ENCODE measurements at regions not wholly inside any gene's neighbourhood (a gene's known extent, or its start where the extent isn't known, plus 50 kb on each side); places are given as distances from the start of the nearest gene placed in this dataset.

DNA sequence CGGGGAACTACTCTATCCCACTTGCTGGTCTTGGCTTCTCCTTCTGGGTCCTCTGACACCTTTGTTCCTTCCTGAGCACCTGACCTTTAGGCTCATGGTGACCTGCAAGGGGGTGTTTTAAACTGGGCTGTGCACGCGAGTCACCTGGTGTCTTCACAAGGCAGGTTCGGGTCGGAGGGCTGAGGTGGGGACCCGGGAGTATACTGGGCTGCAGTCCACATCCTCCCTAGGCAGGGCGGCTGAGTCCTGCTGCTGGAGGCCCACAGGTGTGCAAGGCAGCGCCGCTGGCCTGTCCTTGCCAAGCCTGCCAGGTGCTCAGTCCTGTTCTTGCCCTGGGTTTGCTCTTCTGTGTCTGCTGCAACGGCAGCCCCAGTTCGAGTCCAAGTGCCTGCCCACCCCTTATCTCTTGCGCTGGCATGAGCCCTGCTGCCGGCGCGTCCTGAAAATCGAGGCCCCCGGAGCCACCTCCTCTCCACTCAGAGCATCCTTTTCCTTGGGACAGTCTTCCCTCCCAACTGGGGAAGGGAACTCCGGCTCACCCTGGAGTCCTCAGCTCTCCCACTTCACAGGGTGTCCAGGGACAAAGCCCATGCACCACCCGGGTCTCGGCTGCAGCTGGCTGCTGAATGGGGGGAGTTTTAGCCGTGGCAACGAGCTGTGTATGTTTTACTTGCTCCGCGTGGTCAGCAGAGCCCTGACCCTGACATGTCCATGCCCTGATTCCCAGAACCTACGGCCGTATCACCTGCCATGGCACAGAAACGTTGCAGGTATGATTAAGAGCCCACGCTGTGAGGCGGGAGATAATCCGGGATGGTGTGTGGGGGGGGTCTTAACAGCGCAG, 193.5 kb downstream of the TEX29 start:
- DNase-seq (ENCODE audit: low read depth in 2 of 3, low spot score in 2 of 3) = no peak

DNA sequence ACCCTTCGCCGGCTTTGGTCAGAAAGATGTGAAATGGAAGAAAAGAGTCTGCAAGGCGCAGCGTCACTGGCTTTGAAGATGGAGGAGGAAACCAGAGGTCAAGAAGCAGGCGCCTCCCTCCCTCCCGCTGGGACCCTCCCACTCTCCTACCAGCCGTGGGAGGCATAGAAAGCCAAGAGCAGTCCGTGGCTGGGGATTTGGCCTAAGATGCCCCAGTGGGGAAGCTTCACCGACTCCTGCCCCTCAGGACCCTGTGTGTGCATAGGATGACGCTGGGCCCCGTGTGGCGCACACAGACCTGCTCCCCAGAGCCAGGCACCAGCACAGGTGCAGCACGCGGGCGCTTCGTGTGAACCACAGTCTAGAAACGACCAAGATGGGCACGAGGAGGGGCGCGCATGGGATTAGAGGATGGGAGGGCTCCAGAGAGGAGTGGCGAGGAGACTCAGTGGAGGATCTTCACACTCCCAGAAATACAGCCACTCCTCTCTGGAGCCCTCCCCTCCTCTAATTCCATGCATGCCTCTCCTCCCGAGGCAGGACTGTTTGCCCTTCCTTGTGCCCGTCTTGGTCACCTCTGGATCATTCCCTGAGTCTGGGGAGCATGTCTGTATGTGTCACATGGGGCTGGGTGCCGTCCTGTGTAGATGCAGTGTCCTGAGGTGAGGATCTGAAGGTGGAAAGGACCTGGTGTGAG, 194.3 kb downstream of the TEX29 start:
- no peak for DNase-seq (ENCODE audit: low read depth in 2 of 3, low spot score in 2 of 3)

DNA sequence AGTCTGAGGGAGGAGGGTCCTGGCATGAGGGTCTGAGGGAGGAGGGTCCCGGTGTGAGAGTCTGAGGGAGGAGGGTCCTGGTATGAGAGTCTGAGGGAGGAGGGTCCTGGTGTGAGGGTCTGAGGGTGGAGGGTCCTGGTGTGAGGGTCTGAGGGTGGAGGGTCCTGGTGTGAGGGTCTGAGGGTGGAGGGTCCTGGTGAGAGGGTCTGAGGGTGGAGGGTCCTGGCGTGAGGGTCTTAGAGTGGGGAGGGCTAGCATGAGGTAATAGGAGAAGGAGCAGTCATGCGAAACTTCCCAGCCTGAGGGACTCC, 194.8 kb downstream of the TEX29 start:
- DNase-seq (ENCODE audit: low read depth in 2 of 3, low spot score in 2 of 3) = no peak

DNA sequence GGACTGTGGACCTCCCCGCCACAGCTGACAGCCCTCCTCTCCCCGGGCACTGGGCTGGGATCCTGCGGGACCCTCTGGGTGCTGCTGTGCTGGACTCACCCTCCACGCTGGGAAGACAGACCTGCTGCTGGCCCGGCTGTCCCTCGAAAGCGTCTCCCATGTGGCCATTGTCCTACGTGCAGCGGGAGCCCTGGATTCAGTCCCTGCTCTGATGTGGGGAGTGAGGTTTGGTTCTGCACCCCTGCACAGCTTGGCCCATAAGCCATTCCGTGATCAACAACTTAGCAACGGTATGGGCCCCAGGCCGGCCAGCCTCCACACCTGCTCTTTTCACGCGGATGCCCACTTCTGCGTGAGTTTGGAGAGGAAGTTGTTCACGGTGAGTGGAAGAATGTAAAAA, 195.2 kb downstream of the TEX29 start:
- DNase-seq (ENCODE audit: low read depth in 2 of 3, low spot score in 2 of 3) = no peak

DNA sequence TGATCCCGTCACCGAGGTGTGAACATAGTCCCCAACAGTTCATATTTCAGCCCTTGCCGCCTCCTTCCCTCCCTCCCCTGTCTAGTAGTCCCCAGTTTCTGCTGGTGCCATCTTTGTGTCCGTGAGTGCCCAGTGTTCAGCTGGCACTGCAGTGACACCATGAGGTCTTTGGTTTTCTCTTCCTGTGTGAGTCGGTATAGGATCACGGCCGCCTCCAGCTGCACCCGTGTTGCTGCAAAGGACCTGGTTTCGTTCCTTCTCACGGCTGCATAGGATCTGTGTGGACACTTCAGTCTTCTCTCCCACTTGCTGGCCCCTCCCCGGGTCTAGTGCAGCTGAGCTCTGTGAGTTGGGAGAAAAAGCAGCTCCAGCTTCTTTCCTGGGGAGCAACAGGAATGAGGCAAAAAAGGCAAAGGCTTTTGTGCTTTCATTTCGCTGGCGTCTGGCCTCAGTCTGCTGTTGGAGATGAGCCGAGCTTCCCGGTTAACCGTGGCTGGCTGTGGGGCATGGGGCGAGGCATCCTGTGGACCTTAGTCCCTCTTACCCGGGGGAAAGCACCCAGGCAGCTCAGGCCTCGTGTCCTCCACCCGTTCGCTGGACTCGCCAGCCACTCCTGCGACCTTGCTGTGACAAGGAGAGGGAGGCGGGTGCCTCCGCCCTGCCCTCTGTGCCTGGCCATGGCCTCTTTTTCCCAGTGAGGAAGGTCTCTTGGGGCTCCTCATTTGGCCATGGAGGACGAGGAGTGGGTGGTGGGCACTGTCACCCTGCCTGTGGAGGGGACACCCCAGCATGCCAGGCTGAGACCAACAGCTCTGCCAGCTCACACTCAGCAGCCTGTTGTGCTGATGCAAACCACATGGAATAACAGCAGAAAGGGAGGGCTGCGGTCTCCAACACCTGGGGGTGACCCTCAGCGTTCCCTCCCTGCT, 196.5 kb downstream of the TEX29 start:
- no peak for DNase-seq (ENCODE audit: low read depth in 2 of 3, low spot score in 2 of 3)

DNA sequence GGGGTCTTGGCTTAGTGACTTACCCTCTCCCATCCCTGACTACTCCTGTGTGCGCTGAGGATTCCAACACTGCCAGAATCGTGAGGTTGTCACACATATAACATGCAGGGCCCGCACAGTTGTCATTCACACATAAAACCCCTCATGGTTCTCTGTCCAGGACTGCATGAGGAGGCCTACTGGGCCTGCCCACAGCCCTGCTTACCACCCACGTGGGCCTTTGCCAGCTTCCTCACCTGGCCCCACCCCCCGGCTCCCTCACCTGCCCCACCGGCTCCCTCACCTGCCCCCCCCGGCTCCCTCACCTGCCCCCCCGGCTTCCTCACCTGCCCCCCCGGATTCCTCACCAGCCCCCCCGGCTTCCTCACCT, 197.2 kb downstream of the TEX29 start:
- no peak for DNase-seq (ENCODE audit: low read depth in 2 of 3, low spot score in 2 of 3)

DNA sequence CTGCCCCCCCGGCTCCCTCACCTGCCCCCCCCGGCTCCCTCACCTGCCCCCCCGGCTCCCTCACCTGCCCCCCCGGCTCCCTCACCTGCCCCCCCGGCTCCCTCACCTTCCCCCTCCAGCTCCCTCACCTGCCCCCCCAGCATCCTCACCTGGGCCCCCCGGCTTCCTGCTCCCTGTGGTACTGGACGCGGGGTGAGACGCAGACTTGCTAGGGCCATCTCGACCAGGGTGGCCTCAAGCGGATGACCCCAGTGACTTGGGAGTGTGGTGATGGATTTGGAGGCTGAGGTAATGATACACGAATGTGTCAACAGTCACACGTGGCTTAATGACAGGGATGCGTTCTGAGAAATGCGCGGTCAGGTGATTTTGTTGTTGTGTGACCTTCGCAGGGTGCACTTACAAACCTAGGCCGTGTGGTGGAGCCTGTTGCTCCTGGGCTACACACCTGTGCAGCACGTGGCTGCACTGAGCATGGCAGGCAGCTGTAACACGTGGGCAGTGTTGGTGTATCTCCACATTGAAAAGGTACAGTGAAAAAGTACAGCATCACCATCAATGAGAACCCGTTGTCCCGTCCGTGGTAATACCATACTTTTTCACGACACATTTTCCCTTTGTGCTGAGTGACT, 197.8 kb downstream of the TEX29 start:
- DNase-seq (ENCODE audit: low read depth in 2 of 3, low spot score in 2 of 3) = no peak

DNA sequence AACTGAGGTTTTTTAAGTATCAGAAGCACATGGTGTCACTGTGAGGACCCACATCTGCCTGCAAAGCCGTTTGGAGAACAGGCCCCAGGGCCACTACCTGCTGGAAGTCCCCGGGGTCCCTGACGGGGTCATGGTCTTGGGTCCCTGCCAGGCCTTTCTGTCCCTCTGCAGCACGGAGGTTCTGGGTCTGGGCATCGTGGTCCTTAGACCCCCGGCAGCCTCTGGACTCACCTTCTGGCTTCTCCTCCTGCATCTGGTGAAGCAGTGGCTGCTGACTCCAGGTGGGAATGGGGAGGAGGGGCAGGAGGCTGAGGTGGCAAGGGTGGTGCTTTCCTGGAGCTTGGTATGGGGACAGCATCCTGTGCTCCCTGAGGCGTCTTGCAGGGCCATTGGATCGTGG, 198.6 kb downstream of the TEX29 start:
- DNase-seq (ENCODE audit: low read depth in 2 of 3, low spot score in 2 of 3) = no peak

DNA sequence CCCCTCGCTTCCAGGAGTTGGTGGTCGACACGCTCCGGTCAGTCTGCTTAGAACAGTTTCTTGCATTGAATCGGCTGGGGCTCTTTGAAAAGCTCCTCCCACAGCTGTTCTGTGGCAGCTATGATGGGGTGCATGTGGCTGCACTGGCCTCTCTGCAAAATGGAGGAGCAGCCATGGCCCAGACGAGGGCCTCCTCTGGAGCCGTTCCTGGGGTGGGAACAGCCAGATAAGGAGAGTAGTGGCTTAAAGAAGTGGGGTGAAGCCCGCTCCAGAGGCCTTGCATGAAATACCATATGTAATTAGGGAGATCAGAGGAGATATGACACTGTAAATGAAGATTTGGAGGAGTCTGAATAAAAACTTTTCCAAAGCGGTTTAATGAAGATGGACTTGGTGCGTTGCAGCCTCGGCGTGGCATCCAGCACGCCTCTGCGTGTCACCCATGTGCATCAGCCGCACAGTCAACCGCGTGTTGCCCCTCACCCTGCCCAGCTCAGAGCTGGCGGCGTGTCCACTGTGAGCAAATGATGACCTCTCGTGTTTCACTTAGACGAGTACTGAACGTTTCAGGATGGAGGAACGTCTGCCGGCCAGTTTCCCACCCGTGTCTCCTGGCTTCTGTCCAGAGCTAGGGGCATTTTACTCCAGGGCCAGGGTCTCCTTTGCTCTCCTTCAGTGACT, 199.2 kb downstream of the TEX29 start:
- no peak for DNase-seq (ENCODE audit: low read depth in 2 of 3, low spot score in 2 of 3)

DNA sequence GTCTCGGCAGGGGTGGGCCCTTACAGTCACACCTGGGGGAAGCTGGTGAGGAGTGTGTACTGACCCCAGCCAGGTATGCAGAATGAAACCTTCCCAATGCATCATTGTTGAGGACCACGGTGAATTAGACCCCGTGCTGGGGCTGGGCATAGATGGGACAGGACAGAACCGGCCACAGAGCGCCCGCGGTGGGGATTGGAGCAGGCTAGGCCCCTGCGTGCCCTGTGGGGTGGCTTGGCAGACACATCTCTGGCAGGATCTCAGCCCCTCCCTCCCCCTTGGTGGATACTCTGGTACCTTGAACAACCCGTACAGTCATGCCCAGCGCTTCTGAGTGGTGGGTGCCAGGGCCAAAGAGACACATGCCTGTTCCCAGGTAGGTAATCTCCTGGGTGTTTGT, 200.6 kb downstream of the TEX29 start:
- DNase-seq (ENCODE audit: low read depth in 2 of 3, low spot score in 2 of 3) = no peak

DNA sequence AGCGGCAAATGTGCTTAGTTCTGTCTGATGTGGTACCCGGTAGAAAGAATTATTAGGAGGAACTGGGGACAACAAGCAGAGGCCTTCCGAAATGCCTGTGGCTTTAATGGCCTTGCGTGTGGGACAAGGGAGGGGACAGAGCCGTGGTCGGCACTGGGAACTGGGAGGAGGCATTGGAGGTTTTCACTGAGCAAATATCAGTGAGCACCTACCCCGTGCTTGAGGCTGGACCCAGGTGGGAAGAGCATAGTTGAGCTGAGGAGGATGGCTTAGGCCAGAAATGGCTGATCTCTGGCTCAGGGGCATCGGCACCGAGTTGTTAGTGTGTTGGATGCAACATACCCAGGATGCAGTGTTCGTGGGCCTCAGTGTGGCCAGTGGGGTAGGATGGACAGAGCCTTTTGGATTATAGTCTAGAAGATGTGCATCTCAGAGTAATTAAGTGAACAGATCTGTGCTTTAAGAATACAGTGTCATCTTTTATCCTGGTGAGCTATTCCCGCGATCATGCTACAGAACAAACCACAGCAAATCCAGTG, 201.3 kb downstream of the TEX29 start:
- DNase-seq (ENCODE audit: low read depth in 2 of 3, low spot score in 2 of 3) = no peak

DNA sequence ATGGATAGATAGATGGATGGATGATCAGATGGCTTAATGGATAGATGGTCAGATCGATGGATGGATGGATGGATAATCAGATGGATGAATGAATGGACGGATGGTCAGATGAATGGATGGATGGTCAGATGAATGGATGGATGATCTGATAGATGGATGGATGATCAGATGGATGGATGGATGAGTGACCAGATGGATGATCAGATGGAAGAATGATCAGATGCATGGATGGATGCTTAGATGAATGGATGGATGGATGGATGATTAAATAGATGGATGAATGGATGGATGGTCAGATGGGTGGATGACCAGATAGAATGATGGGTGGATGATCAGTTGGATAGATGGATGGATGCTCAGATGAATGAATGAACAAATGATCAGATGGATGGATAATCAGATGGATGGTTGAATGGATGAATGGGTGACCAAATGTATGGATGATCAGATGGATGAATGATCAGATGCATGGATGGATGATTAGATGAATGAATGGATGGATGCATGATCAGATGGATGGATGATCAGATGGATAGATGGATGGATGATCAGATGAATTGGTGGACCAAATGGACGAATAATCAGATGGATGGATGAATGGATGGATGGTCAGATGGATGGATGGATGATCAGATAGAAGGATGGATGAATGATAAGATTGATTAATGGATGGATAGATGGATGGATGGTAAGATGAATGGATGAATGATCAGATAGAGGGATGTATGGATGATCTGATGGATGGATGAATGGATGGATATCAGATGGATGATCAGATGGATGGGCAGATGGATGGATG, 205.1 kb downstream of the TEX29 start:
- no peak for DNase-seq (ENCODE audit: low read depth in 2 of 3, low spot score in 2 of 3)

DNA sequence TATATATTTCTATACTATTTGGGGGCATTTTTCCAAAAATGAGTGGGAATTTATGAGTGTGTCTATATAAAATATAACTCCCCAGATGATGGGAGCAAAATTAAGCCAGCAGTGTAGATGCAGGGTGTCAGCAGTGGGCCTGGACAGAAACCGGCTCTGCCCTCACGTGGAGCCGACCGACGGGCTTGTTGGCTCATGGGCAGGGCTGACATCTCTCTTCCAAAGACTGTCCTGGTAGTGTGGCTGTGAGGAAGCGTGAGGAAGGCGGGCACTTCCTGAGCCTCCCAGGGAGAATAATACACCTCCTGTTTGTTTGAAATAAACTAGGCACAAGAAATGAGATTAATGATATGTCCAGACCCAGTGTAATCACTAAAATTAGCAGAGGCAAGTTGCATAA, 206.5 kb downstream of the TEX29 start:
- no peak for DNase-seq (ENCODE audit: low read depth in 2 of 3, low spot score in 2 of 3)

DNA sequence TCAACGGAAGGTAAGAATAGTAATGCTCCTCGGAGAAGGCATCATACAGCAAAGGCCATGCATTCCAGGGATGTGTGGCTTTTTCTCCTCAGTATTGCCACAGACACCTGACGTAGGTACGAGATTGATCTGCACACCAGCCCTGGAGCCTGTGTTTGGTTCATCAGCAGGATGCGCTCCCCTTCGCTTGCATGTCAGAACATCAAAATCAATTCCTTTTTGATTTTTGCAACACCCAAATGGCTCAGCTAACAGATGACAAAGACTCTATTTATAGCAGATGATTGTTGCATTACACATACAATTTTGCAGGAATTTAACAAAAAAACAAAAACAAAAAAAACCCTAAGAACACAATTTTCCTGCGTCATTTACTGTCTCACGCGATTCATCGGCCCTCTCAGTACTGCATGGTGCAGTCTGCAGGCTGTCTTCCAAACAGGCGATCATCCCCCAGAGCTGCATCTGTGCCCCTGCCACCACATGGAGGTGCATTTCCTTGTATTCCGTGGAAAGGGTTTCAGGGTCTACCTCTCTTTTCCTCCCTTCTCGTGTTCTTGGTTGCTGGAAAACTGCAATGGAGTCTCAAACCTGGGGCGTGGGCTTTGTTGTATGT, 207.3 kb downstream of the TEX29 start:
- no peak for DNase-seq (ENCODE audit: low read depth in 2 of 3, low spot score in 2 of 3)

DNA sequence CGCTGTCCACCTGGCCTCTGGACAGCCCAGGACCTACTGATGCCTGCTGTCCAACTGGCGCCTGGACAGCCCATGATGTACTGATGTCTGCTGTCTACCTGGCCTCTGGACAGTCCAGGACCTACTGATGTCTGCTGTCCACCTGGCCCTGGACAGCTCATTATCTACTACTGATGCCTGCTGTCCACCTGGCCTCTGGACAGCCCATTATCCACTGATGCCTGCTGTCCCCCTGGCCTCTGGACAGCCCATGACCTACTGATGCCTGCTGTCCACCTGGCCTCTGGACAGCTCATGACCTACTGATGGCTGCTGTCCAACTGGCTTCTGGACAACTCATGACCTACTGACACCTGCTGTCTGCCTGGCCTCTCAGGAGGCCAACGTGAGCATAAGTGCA, 208.1 kb downstream of the TEX29 start:
- no peak for DNase-seq (ENCODE audit: low read depth in 2 of 3, low spot score in 2 of 3)

DNA sequence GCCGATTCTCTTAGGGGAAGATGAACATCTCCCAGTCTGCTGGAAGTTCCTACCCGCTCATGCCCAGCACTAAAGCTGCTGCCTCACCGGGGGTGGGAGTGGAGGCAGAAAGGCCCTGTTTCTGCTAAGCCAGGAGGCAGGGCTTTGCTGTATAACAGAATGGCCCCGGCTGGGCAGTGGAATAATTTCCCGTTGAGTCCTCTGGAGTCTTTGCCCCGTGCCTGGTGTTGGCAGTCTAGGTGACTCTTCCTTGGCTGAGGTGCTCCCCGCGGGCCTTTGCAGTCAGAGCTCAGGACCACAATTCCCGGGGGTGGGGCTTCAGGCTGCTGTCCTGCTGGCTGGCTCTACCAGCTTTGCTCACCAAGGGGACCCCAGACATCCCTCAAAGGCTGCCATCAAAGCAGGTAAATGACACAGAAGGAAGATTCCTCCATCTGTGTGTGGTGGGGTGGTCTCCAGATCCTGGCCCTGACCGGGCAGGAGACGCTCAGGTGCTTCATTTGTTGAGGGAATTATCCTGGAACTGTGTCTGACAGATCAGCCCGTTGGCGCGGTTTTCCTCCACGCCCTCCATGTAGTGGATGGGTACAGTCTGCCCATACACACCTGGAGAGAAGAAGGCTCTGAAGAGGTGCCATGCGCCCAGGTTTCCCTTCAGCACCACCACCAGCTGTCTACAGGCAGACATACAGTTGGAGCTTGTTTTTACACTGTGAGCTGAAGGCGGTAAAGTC, 209.9 kb downstream of the TEX29 start:
- no peak for DNase-seq (ENCODE audit: low read depth in 2 of 3, low spot score in 2 of 3)

DNA sequence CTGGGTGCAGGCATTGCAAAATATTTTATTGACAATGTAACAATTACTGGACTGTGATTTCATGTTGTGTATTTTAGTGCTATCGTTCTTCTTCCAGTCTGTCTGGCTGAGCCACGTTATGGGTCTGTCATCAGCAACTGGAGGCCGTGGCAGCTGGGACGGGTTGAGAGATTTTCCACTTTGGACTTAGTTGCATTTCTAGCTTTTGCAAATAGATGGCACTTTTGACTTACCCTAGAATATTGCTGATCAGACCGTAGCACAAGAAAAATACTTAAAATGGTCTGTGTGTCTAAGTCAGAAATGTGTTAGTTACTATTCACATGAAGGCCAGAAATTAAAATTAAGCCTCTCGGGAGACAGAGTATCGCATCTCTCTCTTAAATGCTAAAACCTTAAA, 211.1 kb downstream of the TEX29 start:
- DNase-seq (ENCODE audit: low read depth in 2 of 3, low spot score in 2 of 3) = no peak

DNA sequence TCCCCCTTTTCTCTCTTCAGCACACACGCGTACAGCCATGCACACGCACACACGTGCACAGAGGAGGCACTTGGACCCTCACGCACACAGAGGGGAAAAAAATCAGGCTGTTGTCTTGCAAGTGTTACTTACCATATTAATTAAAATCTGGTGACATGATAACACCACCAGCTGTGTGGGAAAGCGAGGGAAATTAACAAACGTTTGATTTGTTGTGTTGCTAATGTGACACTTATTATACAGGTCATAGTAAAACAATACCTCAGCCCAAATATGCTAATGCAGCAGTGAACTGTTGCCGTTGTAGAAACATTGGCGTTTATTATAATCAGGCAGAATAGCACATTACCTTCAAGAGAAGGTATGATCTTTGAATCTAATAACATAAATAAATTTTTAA, 211.7 kb downstream of the TEX29 start:
- DNase-seq (ENCODE audit: low read depth in 2 of 3, low spot score in 2 of 3) = no peak

All from activated CD8-positive, alpha-beta memory T cell treated with anti-CD3 and anti-CD28 coated beads for 48 hours (primary cell).